Activated T-cell treated with anti-CD3 and anti-CD28 coated beads, Interleukin-2, amount 50 U/mL, for 4 hours (primary cell): ENCODE measurements at regions not wholly inside any gene's neighbourhood (a gene's known extent, or its start where the extent isn't known, plus 50 kb on each side); places are given as distances from the start of the nearest gene placed in this dataset.

Source experiments
- ATAC-seq, 2 donors: fragments of 200-7000 bp; cut with Tn5 transposase; one replicate each; pipeline ENCODE4 v1.10.0; 2021
- DNase-seq: peaks from one replicate; pipeline ENCODE4 v3.0.0-alpha.2; 2020
- H3K27me3 Mint-ChIP-seq: one replicate; pipeline ENCODE4 v1.8.0; 2021; ENCODE audit warnings: low read depth, mixed read lengths
- H3K36me3 Mint-ChIP-seq: one replicate; pipeline ENCODE4 v1.8.0; 2022; ENCODE audit warnings: mixed read lengths; ENCODE audit not compliant: insufficient read depth
- H3K4me1 Mint-ChIP-seq: one replicate; pipeline ENCODE4 v1.8.0; 2021; ENCODE audit warnings: low read depth, mixed read lengths
- H3K4me3 Mint-ChIP-seq: one replicate; pipeline ENCODE4 v1.8.0; 2021; ENCODE audit warnings: mild to moderate bottlenecking, moderate library complexity, mixed read lengths
- H3K9me3 Mint-ChIP-seq: one replicate; pipeline ENCODE4 v1.8.0; 2021; ENCODE audit warnings: mixed read lengths

DNA sequence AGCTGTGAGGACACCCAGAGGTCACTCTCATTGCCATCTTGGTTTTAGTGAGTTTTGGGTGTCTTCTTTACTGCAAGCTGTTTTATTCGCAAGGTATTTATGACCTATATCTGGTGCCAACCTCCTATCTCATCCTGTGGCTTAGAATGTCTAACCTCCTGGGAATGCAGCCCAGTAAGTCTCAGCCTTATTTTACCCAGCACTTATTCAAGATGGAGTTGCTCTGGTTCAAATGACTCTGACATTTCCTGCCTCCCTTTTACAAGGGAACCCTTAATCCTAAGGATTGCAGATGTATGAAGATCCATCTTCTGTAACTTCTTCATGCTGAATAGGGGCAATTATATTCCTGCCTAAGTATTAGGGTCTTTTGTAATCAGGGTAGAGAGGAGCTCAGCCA lies 708.0 kb downstream of the TMEM182 start:
- H3K4me3 Mint-ChIP-seq: no peak overlapping the region
- peaks cover 36% of the 10 kb centered on the region for H3K9me3 Mint-ChIP-seq
- no peaks in the 10 kb centered on the region for H3K4me1 Mint-ChIP-seq
- H3K36me3 Mint-ChIP-seq: no peaks in the 10 kb centered on the region
- DNase-seq (no peak), ATAC-seq (no peak)
- no peaks in the 10 kb centered on the region for H3K27me3 Mint-ChIP-seq

DNA sequence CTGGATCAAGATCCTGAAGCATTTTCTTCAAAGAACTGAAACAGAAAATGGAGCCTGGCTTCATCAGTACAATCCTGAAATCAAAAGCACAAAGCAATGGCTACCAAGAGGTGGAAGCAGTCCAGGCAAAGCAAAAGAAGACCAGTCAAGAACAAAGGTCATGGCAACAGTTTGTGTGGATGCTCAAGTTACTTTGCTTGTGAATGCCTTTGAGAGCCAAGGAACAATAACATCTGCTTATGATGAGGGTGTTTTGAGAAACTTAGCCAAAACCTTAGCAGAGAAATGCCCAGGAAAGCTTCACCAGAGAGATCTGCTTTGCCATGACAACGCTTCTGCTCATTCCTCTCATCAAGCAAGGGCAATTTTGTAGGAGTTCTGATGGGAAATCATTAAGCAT lies 723.1 kb downstream of the TMEM182 start:
- H3K4me1 Mint-ChIP-seq: no peaks in the 10 kb centered on the region
- no peak overlapping the region for H3K4me3 Mint-ChIP-seq
- peaks cover 7% of the 10 kb centered on the region for H3K9me3 Mint-ChIP-seq
- no peaks in the 10 kb centered on the region for H3K27me3 Mint-ChIP-seq
- H3K36me3 Mint-ChIP-seq: no peaks in the 10 kb centered on the region
- no peak for ATAC-seq
- DNase-seq: no peak

DNA sequence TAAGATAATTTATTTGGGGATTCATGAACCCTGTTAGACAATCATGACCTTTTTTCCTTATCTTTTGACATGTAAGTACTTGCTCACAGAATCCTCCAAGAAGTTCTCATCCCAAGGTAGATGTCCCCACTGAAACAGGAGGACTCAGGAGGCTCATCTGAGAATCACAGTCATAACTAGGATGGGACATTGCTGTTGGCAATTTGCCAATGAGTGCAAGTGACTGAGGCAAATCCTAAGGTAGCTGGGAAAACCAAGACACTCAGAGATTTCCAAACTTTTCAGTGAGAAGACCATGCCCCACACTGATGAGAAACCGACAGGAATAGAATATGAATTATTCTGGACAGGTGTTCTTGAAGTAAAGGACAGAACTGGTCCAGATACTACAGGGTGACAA lies 735.0 kb downstream of the TMEM182 start:
- Mint-ChIP-seq H3K27me3 (no peaks in the 10 kb centered on the region), H3K36me3 (no peaks in the 10 kb centered on the region), H3K4me1 (no peaks in the 10 kb centered on the region), H3K9me3 (peaks cover 14% of the 10 kb centered on the region), H3K4me3 (no peak overlapping the region)
- ATAC-seq: no peak
- no peak for DNase-seq

DNA sequence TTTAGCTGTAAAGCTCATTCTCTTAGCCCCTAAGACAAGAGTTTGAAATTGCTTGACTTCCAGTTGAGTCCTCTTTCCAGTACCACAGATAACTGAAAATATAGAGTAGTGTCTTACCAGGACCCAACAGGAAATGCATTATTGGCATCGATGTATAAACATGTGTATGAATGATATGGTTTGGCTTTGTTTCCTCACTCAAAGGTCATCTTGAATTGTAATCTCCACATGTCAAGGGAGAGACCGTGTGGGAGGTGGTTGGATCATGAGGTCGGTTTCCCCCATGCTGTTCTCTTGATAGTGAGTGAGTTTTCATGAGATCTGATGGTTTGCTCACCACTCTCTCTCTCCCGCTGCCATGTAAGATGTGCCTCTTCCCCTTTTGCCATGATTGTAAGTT lies 745.0 kb downstream of the TMEM182 start:
- no peak for DNase-seq
- H3K4me3 Mint-ChIP-seq: no peak overlapping the region
- H3K36me3 Mint-ChIP-seq: no peaks in the 10 kb centered on the region
- H3K27me3 Mint-ChIP-seq: no peaks in the 10 kb centered on the region
- no peaks in the 10 kb centered on the region for H3K4me1 Mint-ChIP-seq
- H3K9me3 Mint-ChIP-seq: peaks cover 7% of the 10 kb centered on the region
- ATAC-seq: no peak

DNA sequence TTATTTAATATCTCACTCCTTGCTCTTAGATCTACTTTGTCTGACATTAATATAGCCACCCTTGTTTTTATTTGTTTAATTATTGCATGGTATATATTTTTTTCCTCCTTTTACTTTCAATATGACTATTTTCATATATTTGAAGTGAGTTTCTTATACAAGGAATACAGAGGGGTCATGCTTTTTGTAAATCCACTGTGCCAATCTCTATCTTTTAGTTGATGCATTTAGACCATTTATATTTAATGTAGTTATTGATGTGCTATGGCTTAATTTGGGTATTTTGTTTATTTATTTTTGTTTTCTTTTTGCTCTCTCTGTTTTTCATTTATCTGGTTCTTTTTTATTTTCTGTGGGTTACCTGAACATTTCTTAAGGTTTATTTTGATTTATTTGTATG lies 750.6 kb downstream of the TMEM182 start:
- no peaks in the 10 kb centered on the region for H3K36me3 Mint-ChIP-seq
- no peaks in the 10 kb centered on the region for H3K27me3 Mint-ChIP-seq
- no peak for DNase-seq
- H3K4me3 Mint-ChIP-seq: no peak overlapping the region
- peaks cover 18% of the 10 kb centered on the region for H3K9me3 Mint-ChIP-seq
- H3K4me1 Mint-ChIP-seq: no peaks in the 10 kb centered on the region
- ATAC-seq: no peak

DNA sequence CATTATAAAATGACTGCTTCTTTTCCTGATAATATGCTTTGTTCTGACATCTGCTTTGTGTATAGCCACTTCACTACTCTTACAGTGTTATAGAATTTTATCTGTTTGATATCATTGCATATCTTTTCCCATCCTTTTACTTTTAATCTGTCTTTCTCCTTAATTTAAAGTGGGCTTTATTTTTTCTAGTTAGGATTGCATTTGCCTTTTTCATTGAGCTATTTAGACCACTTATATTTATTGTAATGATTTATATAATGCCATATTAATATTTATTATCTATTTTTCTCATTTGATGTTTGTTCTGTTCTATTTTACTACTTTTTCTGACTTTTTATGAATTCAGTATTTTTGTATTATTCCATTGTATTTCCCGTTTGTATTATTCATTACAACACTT lies 758.7 kb downstream of the TMEM182 start:
- Mint-ChIP-seq H3K36me3 (no peaks in the 10 kb centered on the region), H3K27me3 (no peaks in the 10 kb centered on the region), H3K9me3 (peaks cover 4% of the 10 kb centered on the region), H3K4me3 (no peak overlapping the region), H3K4me1 (no peaks in the 10 kb centered on the region)
- ATAC-seq: no peak
- no peak for DNase-seq

DNA sequence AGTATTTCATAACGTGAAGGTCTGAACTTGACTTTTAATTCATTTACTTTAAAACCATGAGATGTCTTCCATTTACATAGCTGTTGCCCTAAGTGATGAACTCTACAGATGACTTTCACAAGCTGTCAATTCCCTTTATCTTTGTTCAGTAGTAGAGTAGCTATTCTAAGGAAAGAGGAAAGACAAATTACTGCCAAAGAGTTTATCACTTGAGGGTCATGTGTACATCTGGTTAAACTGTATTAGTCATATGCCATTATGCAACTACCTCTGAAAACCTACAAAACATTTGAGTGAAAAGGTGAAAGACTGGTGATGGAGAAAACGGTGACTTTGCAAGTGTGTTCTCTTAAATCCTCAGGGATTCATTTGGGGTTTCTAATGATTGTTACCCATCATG lies 763.9 kb downstream of the TMEM182 start:
- Mint-ChIP-seq H3K27me3 (no peaks in the 10 kb centered on the region), H3K36me3 (no peaks in the 10 kb centered on the region), H3K4me1 (no peaks in the 10 kb centered on the region), H3K4me3 (no peak overlapping the region), H3K9me3 (peaks cover 9% of the 10 kb centered on the region)
- ATAC-seq: no peak
- no peak for DNase-seq

DNA sequence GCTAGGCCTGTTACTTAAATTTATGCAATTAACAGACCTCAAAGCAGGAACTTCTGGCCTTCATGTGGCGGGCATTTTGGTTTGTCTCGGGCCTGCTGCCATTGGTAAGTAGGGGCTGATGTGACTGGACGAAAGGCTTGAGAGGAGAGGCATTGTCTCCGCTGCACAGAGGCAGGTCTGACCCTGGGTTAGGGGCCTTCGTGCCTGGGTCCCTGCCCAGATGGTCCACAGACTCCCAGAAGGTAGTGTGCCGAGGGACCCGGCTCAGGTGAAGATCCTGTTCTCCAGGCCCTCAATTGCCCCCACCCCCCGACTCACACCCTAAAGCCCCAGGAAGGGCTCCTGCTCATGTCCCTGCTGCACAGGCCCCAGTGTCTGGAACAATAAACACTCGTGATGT lies 764.9 kb downstream of the TMEM182 start:
- Mint-ChIP-seq H3K27me3 (no peaks in the 10 kb centered on the region), H3K4me3 (no peak overlapping the region), H3K36me3 (no peaks in the 10 kb centered on the region), H3K4me1 (no peaks in the 10 kb centered on the region), H3K9me3 (peaks cover 9% of the 10 kb centered on the region)
- DNase-seq (no peak), ATAC-seq (no peak)

DNA sequence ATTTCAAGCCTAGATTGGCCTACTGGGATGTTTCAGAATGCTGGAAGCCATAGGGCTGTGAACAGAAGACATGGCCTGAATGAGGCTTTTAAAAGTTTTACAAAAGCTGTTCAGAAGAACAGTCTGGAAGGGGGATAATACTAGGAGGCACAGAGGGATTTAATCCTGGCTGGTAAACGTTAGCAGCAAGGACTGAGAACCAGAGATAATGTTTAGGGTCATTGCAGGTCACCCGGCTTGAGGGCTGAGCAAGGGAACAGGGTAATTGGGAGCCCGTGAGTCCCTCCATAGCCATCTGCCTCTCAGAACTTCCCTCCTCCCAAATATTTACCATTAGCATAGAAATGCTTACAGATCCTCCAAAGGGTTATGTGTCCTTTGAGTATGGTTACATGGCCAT lies 765.4 kb downstream of the TMEM182 start:
- no peaks in the 10 kb centered on the region for H3K27me3 Mint-ChIP-seq

DNA sequence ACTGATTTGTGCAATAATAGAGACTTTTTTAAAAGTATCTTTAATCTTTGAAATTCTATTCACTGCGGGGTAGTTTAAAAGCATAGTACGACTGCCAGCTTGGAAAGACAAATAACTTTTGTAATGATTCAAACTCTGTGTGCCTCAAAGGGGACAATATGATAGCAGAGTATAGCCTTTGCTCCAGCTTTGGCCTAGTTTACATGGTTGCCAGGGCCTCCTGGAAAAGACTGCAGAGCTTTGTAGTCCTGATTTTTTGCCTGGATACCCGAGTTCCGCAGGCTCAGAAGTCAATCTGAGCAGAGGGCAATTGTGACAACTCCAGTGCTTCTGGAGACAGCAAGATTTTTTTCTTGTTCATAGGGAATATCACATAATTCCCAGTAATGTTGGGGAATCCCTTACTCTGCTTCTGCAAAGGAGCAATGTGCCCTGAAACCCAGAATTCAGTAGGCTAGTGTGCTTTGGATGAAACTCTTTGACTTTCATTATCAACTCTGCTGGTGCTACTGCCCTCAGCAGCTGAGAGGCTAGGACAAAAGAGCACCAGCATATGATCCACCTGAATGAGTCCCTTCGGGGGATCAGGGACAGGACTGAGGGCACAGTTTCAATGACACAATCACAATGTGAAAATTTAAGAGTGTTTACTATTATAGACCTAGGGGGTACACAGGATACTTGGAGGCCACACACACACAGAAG lies 768.1 kb downstream of the TMEM182 start:
- Mint-ChIP-seq H3K27me3 (no peaks in the 10 kb centered on the region), H3K9me3 (peaks cover 15% of the 10 kb centered on the region), H3K4me3 (no peak overlapping the region), H3K4me1 (no peaks in the 10 kb centered on the region), H3K36me3 (no peaks in the 10 kb centered on the region)
- no peak for DNase-seq
- no peak for ATAC-seq

More for the DNA sequence above, 765.4 kb downstream of the TMEM182 start:
- H3K4me1 Mint-ChIP-seq: no peaks in the 10 kb centered on the region
- H3K4me3 Mint-ChIP-seq: no peak overlapping the region
- DNase-seq (no peak), ATAC-seq (no peak)
- peaks cover 9% of the 10 kb centered on the region for H3K9me3 Mint-ChIP-seq
- H3K36me3 Mint-ChIP-seq: no peaks in the 10 kb centered on the region

DNA sequence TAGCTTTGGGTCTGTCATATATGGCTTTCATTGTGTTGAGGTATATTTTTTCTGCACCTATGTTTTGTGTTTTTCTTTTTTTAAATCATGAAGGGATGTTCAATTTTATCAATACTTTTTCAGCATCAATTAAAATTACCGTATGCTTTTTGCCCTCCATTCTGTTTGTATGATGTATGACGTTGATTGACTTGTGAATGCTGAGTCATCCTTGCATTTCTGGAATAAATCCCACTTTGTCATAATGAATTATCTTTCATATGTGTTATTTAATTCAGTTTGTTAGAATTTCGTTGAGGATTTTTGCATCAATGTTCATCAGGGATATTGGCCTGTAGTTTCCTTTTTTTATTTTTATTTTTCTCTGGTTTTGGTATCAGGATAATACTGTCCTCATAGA lies 790.9 kb downstream of the TMEM182 start:
- no peaks in the 10 kb centered on the region for H3K36me3 Mint-ChIP-seq
- no peaks in the 10 kb centered on the region for H3K27me3 Mint-ChIP-seq
- H3K4me3 Mint-ChIP-seq: no peak overlapping the region
- ATAC-seq: no peak
- H3K9me3 Mint-ChIP-seq: peaks cover 33% of the 10 kb centered on the region
- DNase-seq: no peak
- H3K4me1 Mint-ChIP-seq: no peaks in the 10 kb centered on the region

DNA sequence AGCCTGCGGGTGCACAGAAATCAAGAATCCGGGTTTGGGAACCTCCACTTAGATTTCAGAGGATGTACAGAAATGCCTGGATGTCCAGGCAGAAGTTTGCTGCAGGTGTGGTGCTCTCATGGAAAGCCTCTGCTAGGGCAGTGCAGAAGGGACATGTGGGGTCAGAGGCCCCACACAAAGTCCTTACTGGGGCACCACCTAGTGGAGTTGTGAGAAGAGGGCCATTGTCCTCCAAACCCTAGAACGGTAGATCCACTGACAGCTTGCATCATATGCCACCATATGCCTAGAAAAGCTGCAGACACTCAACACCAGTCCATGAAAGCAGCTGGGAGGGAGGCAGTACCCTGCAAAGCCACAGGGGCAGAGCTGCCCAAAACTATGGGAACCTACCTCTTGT lies 833.0 kb downstream of the TMEM182 start:
- no peaks in the 10 kb centered on the region for H3K36me3 Mint-ChIP-seq
- peaks cover 26% of the 10 kb centered on the region for H3K9me3 Mint-ChIP-seq
- DNase-seq (no peak), ATAC-seq (no peak)
- H3K4me3 Mint-ChIP-seq: no peak overlapping the region
- no peaks in the 10 kb centered on the region for H3K27me3 Mint-ChIP-seq
- H3K4me1 Mint-ChIP-seq: no peaks in the 10 kb centered on the region

DNA sequence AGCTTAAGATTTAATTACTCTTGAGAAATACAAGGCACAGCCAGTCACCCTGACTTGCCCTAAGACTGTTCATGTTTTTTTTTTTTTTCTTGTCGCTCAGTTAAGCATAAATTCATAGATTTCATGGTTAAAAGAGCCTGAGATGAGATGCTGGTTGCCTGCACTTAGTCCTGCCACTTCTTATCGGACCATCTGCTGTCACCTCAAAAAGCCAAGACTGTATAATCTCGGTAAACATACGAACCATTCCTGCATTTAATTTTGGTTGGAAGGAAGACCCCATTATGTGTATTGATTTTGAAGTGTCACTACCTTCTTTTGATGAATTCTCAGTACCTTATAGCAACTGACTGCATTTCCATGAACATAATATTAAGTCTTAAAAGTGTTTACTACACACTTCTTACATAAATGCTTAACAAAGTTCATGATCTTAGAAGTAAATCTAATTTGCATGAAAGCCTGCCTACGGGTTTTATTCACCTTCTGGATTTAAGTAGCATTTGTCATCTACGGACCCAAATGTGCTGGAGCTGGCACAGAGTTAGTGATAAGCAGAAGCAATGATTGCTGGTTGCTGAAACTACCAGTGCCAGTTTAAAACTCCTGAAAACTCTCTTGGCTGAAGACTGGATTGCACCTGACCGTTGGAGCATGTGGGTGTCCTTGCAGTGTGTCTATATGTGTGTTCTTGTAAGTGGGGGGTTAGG lies 843.4 kb downstream of the TMEM182 start:
- Mint-ChIP-seq H3K4me3 (no peak overlapping the region), H3K27me3 (no peaks in the 10 kb centered on the region), H3K4me1 (no peaks in the 10 kb centered on the region), H3K9me3 (peaks cover 16% of the 10 kb centered on the region), H3K36me3 (no peaks in the 10 kb centered on the region)
- DNase-seq (no peak), ATAC-seq (no peak)

DNA sequence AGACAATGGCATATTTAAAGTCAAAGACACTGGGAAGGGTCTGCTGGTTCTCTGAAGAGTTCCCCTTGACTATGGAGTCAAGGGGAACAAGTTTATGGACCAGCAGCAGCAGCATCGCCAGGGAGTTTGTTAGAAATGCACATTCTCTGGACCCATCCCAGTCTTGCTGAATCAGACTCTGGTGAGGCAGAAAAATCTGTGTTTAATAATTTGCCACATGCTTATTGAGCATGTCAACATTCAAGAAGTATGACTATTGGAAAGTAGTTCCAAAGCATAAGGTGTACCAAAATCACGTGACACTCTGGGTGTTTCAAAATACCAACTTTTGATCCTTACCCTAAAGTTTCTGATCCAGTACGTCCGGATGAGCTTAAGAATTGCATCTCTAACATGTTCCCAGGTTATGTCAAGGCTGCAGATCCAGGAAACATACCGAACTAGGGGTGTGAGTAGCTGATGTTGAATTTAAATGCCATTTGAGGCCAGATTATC lies 853.8 kb downstream of the TMEM182 start:
- Mint-ChIP-seq H3K4me1 (no peaks in the 10 kb centered on the region), H3K9me3 (peaks cover 18% of the 10 kb centered on the region), H3K4me3 (no peak overlapping the region)

DNA sequence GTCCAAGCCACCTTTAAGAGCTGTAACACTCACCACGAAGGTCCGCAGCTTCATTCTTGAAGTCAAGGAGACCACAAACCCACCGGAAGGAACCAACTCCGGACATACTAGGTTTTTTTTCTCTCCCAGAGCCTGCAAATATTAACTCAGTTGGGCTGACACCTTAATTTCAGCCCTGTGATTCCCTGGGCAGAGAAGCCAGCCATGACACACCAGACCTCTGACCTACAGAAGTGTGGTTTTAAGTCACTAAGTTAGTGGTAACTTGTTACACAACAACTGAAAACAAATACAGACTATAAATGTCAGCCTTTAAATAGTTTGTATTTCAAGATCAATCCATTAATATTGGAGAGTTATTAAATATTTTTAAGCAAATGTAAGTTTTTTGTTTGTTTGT lies 855.1 kb downstream of the TMEM182 start:
- DNase-seq (no peak), ATAC-seq (no peak)
- H3K27me3 Mint-ChIP-seq: no peaks in the 10 kb centered on the region
- H3K4me1 Mint-ChIP-seq: no peaks in the 10 kb centered on the region
- H3K36me3 Mint-ChIP-seq: no peaks in the 10 kb centered on the region
- no peak overlapping the region for H3K4me3 Mint-ChIP-seq
- peaks cover 21% of the 10 kb centered on the region for H3K9me3 Mint-ChIP-seq

More for the DNA sequence above, 853.8 kb downstream of the TMEM182 start:
- Mint-ChIP-seq H3K36me3 (no peaks in the 10 kb centered on the region), H3K27me3 (no peaks in the 10 kb centered on the region)
- ATAC-seq (no peak), DNase-seq (no peak)
